K562 (cell line): ENCODE measurements at regions not wholly inside any gene's neighbourhood (a gene's known extent, or its start where the extent isn't known, plus 50 kb on each side); places are given as distances from the start of the nearest gene placed in this dataset.
A peak's percentile ranks its signal among the peaks of the same experiment; 100 is the strongest.

Experiments
- BRF1 ChIP-seq: IDR thresholded peaks from 3 replicates; pipeline ENCODE4 v1.6.1; 2011; ENCODE audit warnings: borderline replicate concordance, mild to moderate bottlenecking; ENCODE audit not compliant: insufficient read length; ENCODE audit errors: extremely low read depth
- CBX3 ChIP-seq, 2 experiments: IDR thresholded peaks; 1 replicate in 1 of 2; 2 replicates in 1 of 2; pipeline ENCODE4 v1.6.1; 2012; ENCODE audit warnings: inconsistent platforms in 2 of 2, low read length in 2 of 2, borderline replicate concordance in 1 of 2, control low read depth in 1 of 2
- CHD2 ChIP-seq: IDR thresholded peaks from 2 replicates; pipeline ENCODE4 v1.6.1; 2011; ENCODE audit warnings: low read depth, low read length
- EP400 ChIP-seq: fragments of 450-650 bp; IDR thresholded peaks from 2 replicates; pipeline ENCODE4 v1.6.1; 2017; ENCODE audit warnings: antibody characterized with exemption, mild to moderate bottlenecking, moderate library complexity
- GABPA ChIP-seq: fragments of 200-800 bp; sonication (Bioruptor generic); conservative IDR thresholded peaks from 2 replicates; pipeline ENCODE4 v1.6.1; 2016; ENCODE audit warnings: low read depth, missing genetic modification characterization, missing compliant biosample characterization
- GATA2 ChIP-seq: sonication (generic); formaldehyde crosslinking; IDR thresholded peaks from 2 replicates; pipeline ENCODE4 v1.4.0; 2020; ENCODE audit warnings: mild to moderate bottlenecking, missing genetic modification reagents
- HDAC1 ChIP-seq, 2 experiments: fragments of 450-650 bp; IDR thresholded peaks; 2 replicates each; pipeline ENCODE4 v1.6.1; 2016 to 2017; ENCODE audit warnings: inconsistent platforms in 1 of 2, mild to moderate bottlenecking in 1 of 2, moderate library complexity in 1 of 2
- MYC ChIP-seq, 2 experiments: fragments of 250-450 bp in 1 of 2; sonication (Bioruptor Pico) in 1 of 2; IDR thresholded peaks; 2 replicates each; pipeline versions ENCODE4 v1.5.1 to v1.6.1; 2012 to 2021; ENCODE audit warnings: low read depth in 2 of 2, borderline replicate concordance in 1 of 2, improper control_type of control experiment in 1 of 2, low read length in 1 of 2, mild to moderate bottlenecking in 1 of 2, moderate library complexity in 1 of 2
- NKRF ChIP-seq: fragments of 450-650 bp; IDR thresholded peaks from 2 replicates; pipeline ENCODE4 v1.6.1; 2016; ENCODE audit warnings: borderline replicate concordance
- POLR2AphosphoS5 ChIP-seq: IDR thresholded peaks from 2 replicates; pipeline ENCODE4 v1.6.1; 2011; ENCODE audit warnings: mild to moderate bottlenecking, low read depth, low read length, moderate library complexity; ENCODE audit not compliant: control insufficient read depth, insufficient read depth
- RNF2 ChIP-seq: sonication (generic); IDR thresholded peaks from 2 replicates; pipeline ENCODE4 v1.6.1; 2016
- SMARCA4 ChIP-seq: fragments of 450-650 bp; IDR thresholded peaks from 2 replicates; pipeline ENCODE4 v1.6.1; 2016
- TBP ChIP-seq: optimal IDR thresholded peaks from 2 replicates; pipeline ENCODE3; 2011; ENCODE audit warnings: low read depth, low read length, improper control_type of control experiment
- ZNF449 ChIP-seq: fragments of 250-450 bp; sonication (Bioruptor Pico); IDR thresholded peaks from 2 replicates; pipeline ENCODE4 v1.8.0; 2022; ENCODE audit warnings: moderate library complexity, mild to moderate bottlenecking, inconsistent platforms
- ZNF766 ChIP-seq: fragments of 200-800 bp; sonication (Bioruptor generic); conservative IDR thresholded peaks from 2 replicates; pipeline ENCODE4 v1.6.1; 2016; ENCODE audit warnings: missing genetic modification characterization, missing compliant biosample characterization
- TF ChIP-seq, protein P1 (sequence below): fragments of 450-650 bp; IDR thresholded peaks from 2 replicates; pipeline ENCODE4 v1.7.0; 2016; ENCODE audit warnings: borderline replicate concordance
- TF ChIP-seq, protein P2 (sequence below): IDR thresholded peaks from 2 replicates; pipeline ENCODE4 v1.6.1; 2012; ENCODE audit warnings: low read depth, low read length, improper control_type of control experiment, borderline replicate concordance
- TF ChIP-seq, protein P3 (sequence below): fragments of 450-650 bp; formaldehyde crosslinking; IDR thresholded peaks from 2 replicates; pipeline ENCODE4 v1.4.0; 2020; ENCODE audit warnings: mild to moderate bottlenecking, moderate library complexity

DNA sequence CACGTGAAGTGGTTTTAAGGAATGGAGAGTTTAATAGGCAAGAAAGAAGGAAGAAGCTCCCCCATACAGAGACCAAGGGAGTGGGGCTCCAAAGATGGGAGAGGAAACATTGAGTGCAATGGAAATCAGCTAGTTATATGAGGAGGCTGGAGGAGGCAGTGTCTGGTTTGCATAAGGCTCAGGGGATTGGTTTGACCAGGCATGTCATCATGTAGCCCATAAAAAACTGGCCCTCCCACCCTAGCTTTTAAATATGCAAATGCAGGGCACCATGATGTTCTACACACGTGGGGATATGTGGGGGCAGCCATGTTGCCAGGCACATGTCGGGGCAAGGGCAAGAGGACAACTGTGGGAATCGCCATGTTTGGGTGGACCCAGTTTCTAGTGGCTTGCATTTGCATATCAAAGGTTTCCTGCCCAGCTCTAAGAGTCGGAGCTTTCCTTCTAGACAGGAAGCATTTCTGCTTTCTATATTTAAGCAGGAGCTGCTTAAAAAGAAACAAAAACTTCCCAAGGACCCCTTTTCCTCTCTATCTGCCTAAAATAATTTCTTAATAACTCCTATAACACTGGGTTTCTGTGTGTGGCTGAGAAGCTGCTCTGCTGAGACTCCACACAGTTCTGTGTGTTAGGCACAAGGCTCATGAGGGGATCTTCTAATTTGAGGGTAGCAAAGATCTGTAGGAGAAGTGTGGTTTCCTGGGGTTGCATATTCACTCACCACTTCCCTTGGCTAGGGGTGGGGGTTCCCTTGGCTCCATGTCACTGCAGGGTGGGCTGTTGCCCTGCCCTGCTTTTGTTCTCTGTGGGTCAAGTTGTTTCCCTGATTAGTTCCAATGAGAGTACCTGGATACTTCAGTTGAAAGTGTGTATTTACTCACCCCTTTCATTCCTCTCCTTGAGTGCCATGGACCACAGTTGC lies 113.5 kb downstream of the VSIG4 start (continued):
- TF ChIP-seq, protein P1, sequence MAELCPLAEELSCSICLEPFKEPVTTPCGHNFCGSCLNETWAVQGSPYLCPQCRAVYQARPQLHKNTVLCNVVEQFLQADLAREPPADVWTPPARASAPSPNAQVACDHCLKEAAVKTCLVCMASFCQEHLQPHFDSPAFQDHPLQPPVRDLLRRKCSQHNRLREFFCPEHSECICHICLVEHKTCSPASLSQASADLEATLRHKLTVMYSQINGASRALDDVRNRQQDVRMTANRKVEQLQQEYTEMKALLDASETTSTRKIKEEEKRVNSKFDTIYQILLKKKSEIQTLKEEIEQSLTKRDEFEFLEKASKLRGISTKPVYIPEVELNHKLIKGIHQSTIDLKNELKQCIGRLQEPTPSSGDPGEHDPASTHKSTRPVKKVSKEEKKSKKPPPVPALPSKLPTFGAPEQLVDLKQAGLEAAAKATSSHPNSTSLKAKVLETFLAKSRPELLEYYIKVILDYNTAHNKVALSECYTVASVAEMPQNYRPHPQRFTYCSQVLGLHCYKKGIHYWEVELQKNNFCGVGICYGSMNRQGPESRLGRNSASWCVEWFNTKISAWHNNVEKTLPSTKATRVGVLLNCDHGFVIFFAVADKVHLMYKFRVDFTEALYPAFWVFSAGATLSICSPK: no peak
- TF ChIP-seq, protein P2, sequence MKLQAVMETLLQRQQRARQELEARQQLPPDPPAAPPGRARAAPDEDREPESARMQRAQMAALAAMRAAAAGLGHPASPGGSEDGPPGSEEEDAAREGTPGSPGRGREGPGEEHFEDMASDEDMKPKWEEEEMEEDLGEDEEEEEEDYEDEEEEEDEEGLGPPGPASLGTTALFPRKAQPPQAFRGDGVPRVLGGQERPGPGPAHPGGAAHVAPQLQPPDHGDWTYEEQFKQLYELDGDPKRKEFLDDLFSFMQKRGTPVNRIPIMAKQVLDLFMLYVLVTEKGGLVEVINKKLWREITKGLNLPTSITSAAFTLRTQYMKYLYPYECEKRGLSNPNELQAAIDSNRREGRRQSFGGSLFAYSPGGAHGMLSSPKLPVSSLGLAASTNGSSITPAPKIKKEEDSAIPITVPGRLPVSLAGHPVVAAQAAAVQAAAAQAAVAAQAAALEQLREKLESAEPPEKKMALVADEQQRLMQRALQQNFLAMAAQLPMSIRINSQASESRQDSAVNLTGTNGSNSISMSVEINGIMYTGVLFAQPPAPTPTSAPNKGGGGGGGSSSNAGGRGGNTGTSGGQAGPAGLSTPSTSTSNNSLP: no peak
- TF ChIP-seq MYC (IDR thresholded peaks at IDR 0.05; ENCODE audit: low read depth, low read length) (peak; percentile 100), MYC (CRISPR knock-in tag; IDR thresholded peaks at IDR 0.05; ENCODE audit: borderline replicate concordance, low read depth) (no peak), HDAC1 (IDR thresholded peaks at IDR 0.05) (peak in 1 of 2 experiments; percentile 66; a peak in 1 of 4 replicates), NKRF (peak; percentile 90; the same call in 1 of the 2 replicates), TBP (peak; percentile 80), GABPA (tag) (peak; percentile 51; the same call in 1 of the 2 replicates), SMARCA4 (no peak), POLR2AphosphoS5 (peak; percentile 82), GATA2 (CRISPR knock-in tag) (no peak), CHD2 (no peak), BRF1 (no peak), ZNF449 (CRISPR knock-in tag) (no peak), EP400 (peak; percentile 99), ZNF766 (CRISPR knock-in tag) (peak; percentile 96), RNF2 (peak; percentile 14; the same call in 1 of the 2 replicates), CBX3 (IDR thresholded peaks at IDR 0.05; ENCODE audit: borderline replicate concordance in 1 of 2, low read length in 2 of 2) (peak in 1 of 2 experiments; percentile 64; a peak in 2 of 3 replicates)
- TF ChIP-seq, protein P3, sequence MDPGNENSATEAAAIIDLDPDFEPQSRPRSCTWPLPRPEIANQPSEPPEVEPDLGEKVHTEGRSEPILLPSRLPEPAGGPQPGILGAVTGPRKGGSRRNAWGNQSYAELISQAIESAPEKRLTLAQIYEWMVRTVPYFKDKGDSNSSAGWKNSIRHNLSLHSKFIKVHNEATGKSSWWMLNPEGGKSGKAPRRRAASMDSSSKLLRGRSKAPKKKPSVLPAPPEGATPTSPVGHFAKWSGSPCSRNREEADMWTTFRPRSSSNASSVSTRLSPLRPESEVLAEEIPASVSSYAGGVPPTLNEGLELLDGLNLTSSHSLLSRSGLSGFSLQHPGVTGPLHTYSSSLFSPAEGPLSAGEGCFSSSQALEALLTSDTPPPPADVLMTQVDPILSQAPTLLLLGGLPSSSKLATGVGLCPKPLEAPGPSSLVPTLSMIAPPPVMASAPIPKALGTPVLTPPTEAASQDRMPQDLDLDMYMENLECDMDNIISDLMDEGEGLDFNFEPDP (CRISPR knock-in tag): no peak
